Nephron progenitor cell (in vitro differentiated cells): ENCODE measurements at regions not wholly inside any gene's neighbourhood (a gene's known extent, or its start where the extent isn't known, plus 50 kb on each side); places are given as distances from the start of the nearest gene placed in this dataset.

Experiments
- DNase-seq: peaks from one replicate; pipeline ENCODE4 v3.0.0; 2021
- H3K27ac Mint-ChIP-seq: 2 replicates; pipeline ENCODE4 v1.8.0; 2021; ENCODE audit warnings: mild to moderate bottlenecking, moderate library complexity, mixed read lengths
- H3K27me3 Mint-ChIP-seq: 2 replicates; pipeline ENCODE4 v1.8.0; 2021; ENCODE audit warnings: mild to moderate bottlenecking, low read depth, mixed read lengths; ENCODE audit not compliant: poor library complexity
- H3K36me3 Mint-ChIP-seq: 2 replicates; pipeline ENCODE4 v1.8.0; 2021; ENCODE audit warnings: low read depth, mixed read lengths
- H3K4me1 Mint-ChIP-seq: 2 replicates; pipeline ENCODE4 v1.8.0; 2021; ENCODE audit warnings: mixed read lengths
- H3K4me3 Mint-ChIP-seq: 2 replicates; pipeline ENCODE4 v1.8.0; 2021; ENCODE audit warnings: mild to moderate bottlenecking, moderate library complexity, mixed read lengths
- H3K9me3 Mint-ChIP-seq: 2 replicates; pipeline ENCODE4 v1.8.0; 2021; ENCODE audit warnings: mild to moderate bottlenecking, moderate library complexity, mixed read lengths
- TF ChIP-seq, protein P1 (sequence below): fragments of 200-600 bp; sonication (generic); IDR thresholded peaks from 2 replicates; pipeline ENCODE4 v1.5.0; 2021; ENCODE audit warnings: antibody characterized with exemption

GRCh38 chr13:100933841-100934240 lies 259.2 kb upstream of the TMTC4 start:
- DNase-seq: no peak
- no peaks in the 10 kb centered on the region for H3K9me3 Mint-ChIP-seq
- no peak overlapping the region for H3K27ac Mint-ChIP-seq
- H3K36me3 Mint-ChIP-seq: no peaks in the 10 kb centered on the region
- H3K27me3 Mint-ChIP-seq: peaks cover 3% of the 10 kb centered on the region
- no peak overlapping the region for H3K4me3 Mint-ChIP-seq
- peaks cover 12% of the 10 kb centered on the region for H3K4me1 Mint-ChIP-seq
- TF ChIP-seq, protein P1, sequence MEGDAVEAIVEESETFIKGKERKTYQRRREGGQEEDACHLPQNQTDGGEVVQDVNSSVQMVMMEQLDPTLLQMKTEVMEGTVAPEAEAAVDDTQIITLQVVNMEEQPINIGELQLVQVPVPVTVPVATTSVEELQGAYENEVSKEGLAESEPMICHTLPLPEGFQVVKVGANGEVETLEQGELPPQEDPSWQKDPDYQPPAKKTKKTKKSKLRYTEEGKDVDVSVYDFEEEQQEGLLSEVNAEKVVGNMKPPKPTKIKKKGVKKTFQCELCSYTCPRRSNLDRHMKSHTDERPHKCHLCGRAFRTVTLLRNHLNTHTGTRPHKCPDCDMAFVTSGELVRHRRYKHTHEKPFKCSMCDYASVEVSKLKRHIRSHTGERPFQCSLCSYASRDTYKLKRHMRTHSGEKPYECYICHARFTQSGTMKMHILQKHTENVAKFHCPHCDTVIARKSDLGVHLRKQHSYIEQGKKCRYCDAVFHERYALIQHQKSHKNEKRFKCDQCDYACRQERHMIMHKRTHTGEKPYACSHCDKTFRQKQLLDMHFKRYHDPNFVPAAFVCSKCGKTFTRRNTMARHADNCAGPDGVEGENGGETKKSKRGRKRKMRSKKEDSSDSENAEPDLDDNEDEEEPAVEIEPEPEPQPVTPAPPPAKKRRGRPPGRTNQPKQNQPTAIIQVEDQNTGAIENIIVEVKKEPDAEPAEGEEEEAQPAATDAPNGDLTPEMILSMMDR: no peak

- no peak for DNase-seq
- H3K9me3 Mint-ChIP-seq: peaks cover 1% of the 10 kb centered on the region
- H3K27me3 Mint-ChIP-seq: no peaks in the 10 kb centered on the region
- no peaks in the 10 kb centered on the region for H3K36me3 Mint-ChIP-seq
- peaks cover 16% of the 10 kb centered on the region for H3K4me1 Mint-ChIP-seq
- TF ChIP-seq, protein P1: no peak
- no peak overlapping the region for H3K4me3 Mint-ChIP-seq
- H3K27ac Mint-ChIP-seq: no peak overlapping the region
Measured at GRCh38 chr13:100922599-100922998, 248.0 kb upstream of the TMTC4 start.

GRCh38 chr13:100921139-100921538 lies 246.5 kb upstream of the TMTC4 start:
- Mint-ChIP-seq H3K27me3 (no peaks in the 10 kb centered on the region), H3K9me3 (peaks cover 9% of the 10 kb centered on the region), H3K4me3 (no peak overlapping the region), H3K4me1 (peaks cover 16% of the 10 kb centered on the region), H3K27ac (no peak overlapping the region), H3K36me3 (no peaks in the 10 kb centered on the region)
- DNase-seq: no peak
- TF ChIP-seq, protein P1: no peak

- H3K4me1 Mint-ChIP-seq: peaks cover 11% of the 10 kb centered on the region
- TF ChIP-seq, protein P1: no peak
- DNase-seq: no peak
- H3K9me3 Mint-ChIP-seq: peaks cover 16% of the 10 kb centered on the region
- H3K27ac Mint-ChIP-seq: no peak overlapping the region
- H3K4me3 Mint-ChIP-seq: no peak overlapping the region
- no peaks in the 10 kb centered on the region for H3K36me3 Mint-ChIP-seq
- peaks cover 4% of the 10 kb centered on the region for H3K27me3 Mint-ChIP-seq
Measured at GRCh38 chr13:100917011-100917410, 242.4 kb upstream of the TMTC4 start.

- no peak overlapping the region for H3K4me3 Mint-ChIP-seq
- peaks cover 8% of the 10 kb centered on the region for H3K27me3 Mint-ChIP-seq
- no peak overlapping the region for H3K27ac Mint-ChIP-seq
- TF ChIP-seq, protein P1: no peak
- peaks cover 16% of the 10 kb centered on the region for H3K9me3 Mint-ChIP-seq
- no peaks in the 10 kb centered on the region for H3K4me1 Mint-ChIP-seq
- no peak for DNase-seq
- H3K36me3 Mint-ChIP-seq: no peaks in the 10 kb centered on the region
Measured at GRCh38 chr13:100913143-100913542, 238.5 kb upstream of the TMTC4 start.

DNA sequence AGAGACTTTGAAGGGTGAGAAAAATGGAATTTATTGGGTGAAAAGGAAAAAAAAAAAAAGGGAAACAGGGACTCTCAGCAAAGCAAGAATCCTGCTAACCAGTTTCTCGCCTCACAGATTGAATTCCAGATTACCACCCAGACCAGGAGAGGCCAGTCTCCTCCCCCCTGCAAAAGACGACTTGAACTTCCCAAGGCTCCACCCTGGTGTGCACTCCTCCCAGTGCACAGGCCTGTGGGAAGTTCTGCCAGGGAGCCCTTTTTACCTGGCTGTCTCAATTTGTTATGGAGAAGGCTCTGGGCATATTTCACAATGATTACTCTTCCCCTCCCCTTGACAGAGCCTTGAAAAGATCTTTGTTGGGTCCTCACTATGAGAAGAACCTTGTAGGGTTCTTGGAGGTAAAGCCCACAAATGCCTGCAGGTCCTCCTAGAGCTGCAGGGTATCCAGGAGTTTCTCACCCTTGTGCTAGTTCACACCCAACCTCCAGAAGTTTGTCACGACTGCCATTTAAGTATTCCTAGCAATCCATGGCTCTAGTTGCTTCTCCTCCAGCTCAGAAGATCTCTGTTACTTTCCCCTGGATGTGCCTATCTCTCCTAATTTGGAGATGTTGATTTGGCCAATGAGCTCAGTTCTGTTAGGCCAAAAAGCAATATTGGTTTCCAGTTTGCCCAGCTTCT lies 229.8 kb upstream of the TMTC4 start:
- no peaks in the 10 kb centered on the region for H3K9me3 Mint-ChIP-seq
- H3K27ac Mint-ChIP-seq: no peak overlapping the region
- no peaks in the 10 kb centered on the region for H3K27me3 Mint-ChIP-seq
- TF ChIP-seq, protein P1: no peak
- H3K36me3 Mint-ChIP-seq: no peaks in the 10 kb centered on the region
- H3K4me3 Mint-ChIP-seq: no peak overlapping the region
- no peak for DNase-seq
- H3K4me1 Mint-ChIP-seq: no peaks in the 10 kb centered on the region
